ENCODE measurements at regions not wholly inside any gene's neighbourhood (a gene's known extent, or its start where the extent isn't known, plus 50 kb on each side); places are given as distances from the start of the nearest gene placed in this dataset.

GRCh38 chr9:90420768-90421513, 221.7 kb downstream of the DIRAS2 start:
- DNase-seq (ENCODE audit: low read depth in 2 of 2) = no peak
- no peak overlapping the region for H3K4me3 ChIP-seq (replicated peaks in 1 of 2; ENCODE audit: low read depth in 2 of 2, low read length in 2 of 2)
- no peak for TF ChIP-seq CTCF (IDR thresholded peaks at IDR 0.05; ENCODE audit: low read depth, low read length)

GRCh38 chr9:90421786-90422185, 220.8 kb downstream of the DIRAS2 start:
- no peak for DNase-seq (ENCODE audit: low read depth in 2 of 2)
- H3K4me3 ChIP-seq (replicated peaks in 1 of 2; ENCODE audit: low read depth in 2 of 2, low read length in 2 of 2) = no peak overlapping the region
- TF ChIP-seq CTCF (IDR thresholded peaks at IDR 0.05; ENCODE audit: low read depth, low read length) = no peak

GRCh38 chr9:90423661-90424193, 218.9 kb downstream of the DIRAS2 start:
- H3K4me3 ChIP-seq (replicated peaks in 1 of 2; ENCODE audit: low read depth in 2 of 2, low read length in 2 of 2) = no peak overlapping the region
- TF ChIP-seq CTCF (IDR thresholded peaks at IDR 0.05; ENCODE audit: low read depth, low read length) = no peak
- no peak for DNase-seq (ENCODE audit: low read depth in 2 of 2)

GRCh38 chr9:90428517-90428916, 214.1 kb downstream of the DIRAS2 start:
- H3K4me3 ChIP-seq (replicated peaks in 1 of 2; ENCODE audit: low read depth in 2 of 2, low read length in 2 of 2) = no peak overlapping the region
- no peak for DNase-seq (ENCODE audit: low read depth in 2 of 2)
- no peak for TF ChIP-seq CTCF (IDR thresholded peaks at IDR 0.05; ENCODE audit: low read depth, low read length)

GRCh38 chr9:90432951-90433350, 209.7 kb downstream of the DIRAS2 start:
- no peak for TF ChIP-seq CTCF (IDR thresholded peaks at IDR 0.05; ENCODE audit: low read depth, low read length)
- DNase-seq (ENCODE audit: low read depth in 2 of 2) = no peak
- H3K4me3 ChIP-seq (replicated peaks in 1 of 2; ENCODE audit: low read depth in 2 of 2, low read length in 2 of 2) = no peak overlapping the region

- no peak for TF ChIP-seq CTCF (IDR thresholded peaks at IDR 0.05; ENCODE audit: low read depth, low read length)
- H3K4me3 ChIP-seq (replicated peaks in 1 of 2; ENCODE audit: low read depth in 2 of 2, low read length in 2 of 2) = no peak overlapping the region
- DNase-seq (ENCODE audit: low read depth in 2 of 2) = peak in 1 of 2 donors; percentile 32
Measured at GRCh38 chr9:90433398-90433941, 209.2 kb downstream of the DIRAS2 start.
